Fibroblast of mammary gland (primary cell): ENCODE measurements at regions not wholly inside any gene's neighbourhood (a gene's known extent, or its start where the extent isn't known, plus 50 kb on each side); places are given as distances from the start of the nearest gene placed in this dataset.
A peak's percentile ranks its signal among the peaks of the same experiment; 100 is the strongest.

Source experiments
- DNase-seq: peaks from one replicate; pipeline ENCODE4 v3.0.0-alpha.2; 2010; ENCODE audit warnings: low read depth
- H3K4me3 ChIP-seq: 2 replicates; pipeline ENCODE4 v1.5.1; 2011; ENCODE audit warnings: low read depth, mild to moderate bottlenecking, low read length, moderate library complexity; ENCODE audit not compliant: control insufficient read depth
- TF ChIP-seq, protein P1 (sequence below): conservative IDR thresholded peaks from 2 replicates; pipeline ENCODE4 v1.5.1; 2011; ENCODE audit warnings: low read depth, low read length, inconsistent platforms; ENCODE audit not compliant: control insufficient read depth, insufficient read depth

DNA sequence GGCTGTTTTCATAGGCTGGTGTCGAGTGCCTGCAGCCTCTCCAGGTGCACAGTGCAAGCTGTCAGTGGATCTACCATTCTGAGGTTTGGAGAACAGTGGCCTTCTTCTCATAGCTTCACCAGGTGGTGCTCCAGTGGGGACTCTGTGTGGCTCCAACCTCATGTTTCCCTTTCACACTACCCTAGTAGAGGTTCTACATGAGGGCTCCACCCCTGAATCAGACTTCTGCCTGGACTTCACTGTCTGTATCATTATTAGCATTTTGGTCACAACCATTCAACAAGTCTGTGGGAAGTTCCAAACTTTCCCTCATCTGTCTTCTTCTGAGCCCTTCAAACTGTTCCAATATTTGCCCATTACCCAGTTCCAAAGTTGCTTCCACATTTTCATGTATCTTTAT, 1003.7 kb downstream of the MCTP2 start:
- TF ChIP-seq, protein P1, sequence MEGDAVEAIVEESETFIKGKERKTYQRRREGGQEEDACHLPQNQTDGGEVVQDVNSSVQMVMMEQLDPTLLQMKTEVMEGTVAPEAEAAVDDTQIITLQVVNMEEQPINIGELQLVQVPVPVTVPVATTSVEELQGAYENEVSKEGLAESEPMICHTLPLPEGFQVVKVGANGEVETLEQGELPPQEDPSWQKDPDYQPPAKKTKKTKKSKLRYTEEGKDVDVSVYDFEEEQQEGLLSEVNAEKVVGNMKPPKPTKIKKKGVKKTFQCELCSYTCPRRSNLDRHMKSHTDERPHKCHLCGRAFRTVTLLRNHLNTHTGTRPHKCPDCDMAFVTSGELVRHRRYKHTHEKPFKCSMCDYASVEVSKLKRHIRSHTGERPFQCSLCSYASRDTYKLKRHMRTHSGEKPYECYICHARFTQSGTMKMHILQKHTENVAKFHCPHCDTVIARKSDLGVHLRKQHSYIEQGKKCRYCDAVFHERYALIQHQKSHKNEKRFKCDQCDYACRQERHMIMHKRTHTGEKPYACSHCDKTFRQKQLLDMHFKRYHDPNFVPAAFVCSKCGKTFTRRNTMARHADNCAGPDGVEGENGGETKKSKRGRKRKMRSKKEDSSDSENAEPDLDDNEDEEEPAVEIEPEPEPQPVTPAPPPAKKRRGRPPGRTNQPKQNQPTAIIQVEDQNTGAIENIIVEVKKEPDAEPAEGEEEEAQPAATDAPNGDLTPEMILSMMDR = no peak

DNA sequence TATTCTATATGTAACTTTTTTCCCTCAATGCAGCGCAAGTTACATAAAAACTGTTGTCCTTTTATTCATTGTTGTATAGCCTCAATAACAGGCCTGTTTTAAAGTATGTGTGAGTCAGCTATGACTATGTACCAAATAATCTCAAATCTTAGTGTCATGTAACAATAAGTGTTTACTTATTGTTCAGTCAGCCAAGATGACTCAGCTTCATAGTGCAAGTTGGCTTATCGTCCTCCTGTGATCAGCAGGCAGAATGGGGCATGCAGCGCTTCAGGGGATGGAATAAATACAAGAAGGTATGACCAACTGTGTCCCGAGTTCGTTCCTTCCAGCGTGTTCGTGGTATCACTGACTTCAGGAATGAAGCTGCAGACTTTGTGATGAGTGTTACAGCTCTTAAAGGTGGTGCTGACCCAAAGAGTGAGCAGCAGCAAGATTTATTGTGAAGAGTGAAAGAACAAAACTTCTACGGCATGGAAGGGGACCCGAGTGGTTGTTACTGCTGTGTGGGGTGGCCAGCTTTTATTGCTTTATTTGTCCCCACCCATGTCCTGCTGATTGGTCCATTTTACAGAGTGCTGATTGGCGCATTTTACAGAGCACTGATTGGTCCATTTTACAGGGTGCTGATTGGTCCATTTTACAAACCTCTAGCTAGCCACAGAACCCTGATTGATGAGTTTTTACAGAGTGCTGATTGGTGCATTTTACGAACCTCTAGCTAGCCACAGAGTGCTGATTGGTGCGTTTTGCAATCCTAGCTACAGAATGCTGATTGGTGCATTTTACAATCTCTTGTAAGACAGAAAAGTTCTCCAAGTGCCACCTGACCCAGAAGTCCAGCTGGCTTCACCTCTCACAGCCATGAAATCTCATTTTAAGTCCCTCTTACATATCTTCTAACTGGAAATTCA, 1016.0 kb downstream of the MCTP2 start:
- no peak overlapping the region for H3K4me3 ChIP-seq
- TF ChIP-seq, protein P1 = no peak
- peak; percentile 96 for DNase-seq

More for the DNA sequence above, 1003.7 kb downstream of the MCTP2 start:
- no peak overlapping the region for H3K4me3 ChIP-seq
- no peak for DNase-seq

DNA sequence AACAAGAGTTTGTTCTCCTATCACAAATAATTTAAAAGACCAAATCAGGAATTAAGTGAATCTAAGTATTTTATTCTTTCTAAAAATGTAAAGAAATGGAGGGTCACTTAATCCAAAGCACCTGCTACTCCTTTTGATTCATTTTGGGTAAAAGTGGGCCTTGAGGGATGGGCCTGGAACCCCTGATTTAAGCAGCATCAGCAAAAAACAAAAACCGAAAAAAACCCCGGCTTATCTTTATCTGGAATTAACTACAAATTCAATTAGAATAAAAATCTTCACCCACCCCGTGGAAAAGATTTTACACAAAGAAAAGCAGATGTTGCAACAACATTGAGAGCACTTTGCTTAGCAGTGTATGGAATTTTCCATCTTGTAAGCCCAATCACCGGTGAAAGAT, 1018.2 kb downstream of the MCTP2 start:
- TF ChIP-seq, protein P1 = no peak
- no peak overlapping the region for H3K4me3 ChIP-seq
- no peak for DNase-seq

GRCh38 chr15:95252404-95252803, 1021.0 kb downstream of the MCTP2 start:
- TF ChIP-seq, protein P1 = no peak
- DNase-seq = peak; percentile 50
- H3K4me3 ChIP-seq = no peak overlapping the region

DNA sequence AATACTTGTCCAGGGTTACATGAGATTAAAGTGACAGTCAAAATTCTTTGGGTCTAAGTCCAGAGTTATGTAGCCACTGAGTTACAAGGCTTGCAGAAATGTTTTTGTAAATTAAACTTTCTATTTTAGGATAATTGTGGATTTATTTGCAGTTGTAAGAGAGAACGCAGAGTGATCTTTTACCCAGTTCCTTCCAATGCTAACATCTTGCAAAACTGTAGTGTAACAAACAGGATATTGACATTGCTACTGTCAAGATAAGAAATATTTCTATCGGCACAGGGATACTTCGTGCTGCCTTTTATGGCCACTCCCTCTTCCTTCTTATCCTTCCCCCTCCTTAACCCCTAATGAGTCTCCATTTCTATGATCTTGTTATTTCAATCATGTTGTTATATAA, 1022.9 kb downstream of the MCTP2 start:
- DNase-seq = no peak
- no peak overlapping the region for H3K4me3 ChIP-seq
- TF ChIP-seq, protein P1 = no peak

DNA sequence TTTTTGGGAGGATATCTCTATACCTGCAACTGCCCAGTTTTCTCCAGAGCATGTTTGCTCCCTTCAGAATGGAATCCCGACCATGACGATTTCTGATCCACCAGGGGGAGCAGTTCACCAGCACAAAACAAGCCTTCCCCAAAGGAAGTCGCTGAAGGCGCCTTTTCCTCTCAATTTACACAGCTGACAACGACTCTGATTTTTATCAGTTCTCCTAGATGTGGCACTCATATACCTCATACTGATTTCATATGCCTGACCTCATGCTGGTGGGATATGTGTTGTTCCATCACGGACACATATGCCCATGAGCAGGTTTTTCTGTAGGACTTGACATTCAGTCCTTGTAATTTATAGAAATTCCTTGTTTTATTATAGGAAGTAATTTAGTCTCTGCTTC, 1028.2 kb downstream of the MCTP2 start:
- DNase-seq = peak; percentile 81
- TF ChIP-seq, protein P1 = peak; percentile 85
- no peak overlapping the region for H3K4me3 ChIP-seq
